ENCODE measurements at regions not wholly inside any gene's neighbourhood (a gene's known extent, or its start where the extent isn't known, plus 50 kb on each side); places are given as distances from the start of the nearest gene placed in this dataset.

GRCh38 chr13:62682788-62683187 lies 1267.1 kb upstream of the PCDH20 start:
- no peak for DNase-seq (ENCODE audit: low read depth)

- no peak for DNase-seq (ENCODE audit: low read depth)
These were observed 1262.4 kb upstream of the PCDH20 start for GRCh38 chr13:62678039-62678438.

GRCh38 chr13:62663767-62664166 lies 1248.1 kb upstream of the PCDH20 start:
- no peak for DNase-seq (ENCODE audit: low read depth)

- DNase-seq (ENCODE audit: low read depth) = no peak
These were observed 1243.7 kb upstream of the PCDH20 start for GRCh38 chr13:62659365-62659764.

GRCh38 chr13:62653371-62653770 lies 1237.7 kb upstream of the PCDH20 start:
- no peak for DNase-seq (ENCODE audit: low read depth)

- DNase-seq (ENCODE audit: low read depth) = no peak
These were observed 1228.3 kb upstream of the PCDH20 start for GRCh38 chr13:62643799-62644524.

- DNase-seq (ENCODE audit: low read depth) = peak; percentile 19
These were observed 1227.4 kb upstream of the PCDH20 start for GRCh38 chr13:62643007-62643483.

- no peak for DNase-seq (ENCODE audit: low read depth)
These were observed 1219.5 kb upstream of the PCDH20 start for GRCh38 chr13:62635161-62635560.

- no peak for DNase-seq (ENCODE audit: low read depth)
These were observed 1217.8 kb upstream of the PCDH20 start for GRCh38 chr13:62633448-62633847.

GRCh38 chr13:62631619-62632018 lies 1216.0 kb upstream of the PCDH20 start:
- no peak for DNase-seq (ENCODE audit: low read depth)

- no peak for DNase-seq (ENCODE audit: low read depth)
These were observed 1215.5 kb upstream of the PCDH20 start for GRCh38 chr13:62631124-62631523.

GRCh38 chr13:62629618-62630017 lies 1214.0 kb upstream of the PCDH20 start:
- DNase-seq (ENCODE audit: low read depth) = no peak

- no peak for DNase-seq (ENCODE audit: low read depth)
These were observed 1211.6 kb upstream of the PCDH20 start for GRCh38 chr13:62627226-62627625.

- DNase-seq (ENCODE audit: low read depth) = peak; percentile 4
These were observed 1211.1 kb upstream of the PCDH20 start for GRCh38 chr13:62626771-62627170.

- DNase-seq (ENCODE audit: low read depth) = no peak
These were observed 1209.7 kb upstream of the PCDH20 start for GRCh38 chr13:62625214-62625881.

- no peak for DNase-seq (ENCODE audit: low read depth)
These were observed 1198.2 kb upstream of the PCDH20 start for GRCh38 chr13:62613819-62614218.

- no peak for DNase-seq (ENCODE audit: low read depth)
These were observed 1195.7 kb upstream of the PCDH20 start for GRCh38 chr13:62611343-62611742.

- no peak for DNase-seq (ENCODE audit: low read depth)
These were observed 1183.1 kb upstream of the PCDH20 start for GRCh38 chr13:62598708-62599107.

GRCh38 chr13:62595976-62596375 lies 1180.3 kb upstream of the PCDH20 start:
- DNase-seq (ENCODE audit: low read depth) = no peak

GRCh38 chr13:62593804-62594203 lies 1178.2 kb upstream of the PCDH20 start:
- DNase-seq (ENCODE audit: low read depth) = no peak

- no peak for DNase-seq (ENCODE audit: low read depth)
These were observed 1167.8 kb upstream of the PCDH20 start for GRCh38 chr13:62583466-62583865.

- DNase-seq (ENCODE audit: low read depth) = no peak
These were observed 1162.8 kb upstream of the PCDH20 start for GRCh38 chr13:62578402-62578801.

GRCh38 chr13:62564770-62565169 lies 1149.1 kb upstream of the PCDH20 start:
- DNase-seq (ENCODE audit: low read depth) = no peak

Measured in Daoy (cell line).